Neuronal stem cell (in vitro differentiated cells): ENCODE measurements at regions not wholly inside any gene's neighbourhood (a gene's known extent, or its start where the extent isn't known, plus 50 kb on each side); places are given as distances from the start of the nearest gene placed in this dataset.

Experiments
- DNase-seq: peaks from one replicate; pipeline ENCODE4 v3.0.0-alpha.2; 2013; ENCODE audit warnings: low spot score
- H2AFZ ChIP-seq: one replicate; pipeline ENCODE4 v1.6.1; 2013; ENCODE audit warnings: mild to moderate bottlenecking, low read length, inconsistent platforms
- H2AK5ac ChIP-seq: 2 replicates; pipeline ENCODE4 v1.6.1; 2013; ENCODE audit warnings: low read depth, mild to moderate bottlenecking, inconsistent platforms, low read length, moderate library complexity, mixed read lengths
- H2BK120ac ChIP-seq: 2 replicates; pipeline ENCODE4 v1.6.1; 2013; ENCODE audit warnings: low read depth, mild to moderate bottlenecking, inconsistent platforms, low read length, moderate library complexity, mixed read lengths
- H2BK12ac ChIP-seq: one replicate; pipeline ENCODE4 v1.6.1; 2013; ENCODE audit warnings: low read length, inconsistent platforms
- H2BK15ac ChIP-seq: 2 replicates; pipeline ENCODE4 v1.6.1; 2013; ENCODE audit warnings: mild to moderate bottlenecking, low read length, inconsistent platforms, mixed read lengths
- H2BK5ac ChIP-seq: one replicate; pipeline ENCODE4 v1.6.1; 2013; ENCODE audit warnings: inconsistent platforms, mild to moderate bottlenecking, low read length, moderate library complexity
- H3K14ac ChIP-seq: one replicate; pipeline ENCODE4 v1.6.1; 2013; ENCODE audit warnings: low read length, inconsistent platforms
- H3K18ac ChIP-seq: 2 replicates; pipeline ENCODE4 v1.6.1; 2013; ENCODE audit warnings: low read length, inconsistent platforms
- H3K23ac ChIP-seq: 2 replicates; pipeline ENCODE4 v1.6.1; 2013; ENCODE audit warnings: low read depth, mild to moderate bottlenecking, mixed read lengths, low read length, inconsistent platforms; ENCODE audit not compliant: poor library complexity
- H3K27ac ChIP-seq: replicated peaks from 3 replicates; pipeline ENCODE4 v1.5.1; 2013; ENCODE audit warnings: low read length, inconsistent platforms
- H3K27me3 ChIP-seq, 3 experiments: 2 replicates each; pipeline ENCODE4 v1.6.1; 2013; ENCODE audit warnings: low read length in 3 of 3, mild to moderate bottlenecking in 2 of 3, inconsistent platforms in 1 of 3, low read depth in 1 of 3, mixed read lengths in 1 of 3, moderate library complexity in 1 of 3; ENCODE audit not compliant: control insufficient read depth in 3 of 3, insufficient read depth in 3 of 3
- H3K36me3 ChIP-seq, 2 donors: replicated peaks in 1 of 2; 2 replicates each; pipeline ENCODE4 v1.6.1; 2013; ENCODE audit warnings: low read length in 2 of 2; ENCODE audit not compliant: control insufficient read depth in 2 of 2, insufficient read depth in 2 of 2
- H3K4ac ChIP-seq: 2 replicates; pipeline ENCODE4 v1.6.1; 2013; ENCODE audit warnings: inconsistent platforms, mild to moderate bottlenecking, low read length, moderate library complexity
- H3K4me1 ChIP-seq, 2 donors: 1 replicate in 1 of 2; 2 replicates in 1 of 2; pipeline ENCODE4 v1.6.1; 2013; ENCODE audit warnings: low read length in 2 of 2, low read depth in 1 of 2; ENCODE audit not compliant: control insufficient read depth in 2 of 2, insufficient read depth in 1 of 2
- H3K4me2 ChIP-seq: one replicate; pipeline ENCODE4 v1.6.1; 2013; ENCODE audit warnings: mild to moderate bottlenecking, low read length, inconsistent platforms; ENCODE audit not compliant: insufficient read depth, poor library complexity, severe bottlenecking
- H3K4me3 ChIP-seq, 2 donors: 2 replicates each; pipeline ENCODE4 v1.5.1; 2013; ENCODE audit warnings: low read length in 2 of 2, mild to moderate bottlenecking in 2 of 2, inconsistent platforms in 1 of 2, moderate library complexity in 1 of 2
- H3K79me1 ChIP-seq: one replicate; pipeline ENCODE4 v1.6.1; 2013; ENCODE audit warnings: low read depth, mild to moderate bottlenecking, inconsistent platforms, low read length, moderate library complexity
- H3K9ac ChIP-seq: one replicate; pipeline ENCODE4 v1.6.1; 2013; ENCODE audit warnings: mild to moderate bottlenecking, low read depth, low read length, inconsistent platforms; ENCODE audit not compliant: poor library complexity
- H3K9me3 ChIP-seq, 2 donors: replicated peaks in 1 of 2; 2 replicates each; pipeline versions ENCODE3 to v1.6.1; 2013; ENCODE audit warnings: low read length in 2 of 2, mild to moderate bottlenecking in 2 of 2, inconsistent platforms in 1 of 2, low read depth in 1 of 2, mixed read lengths in 1 of 2, moderate library complexity in 1 of 2; ENCODE audit not compliant: control insufficient read depth in 2 of 2, insufficient read depth in 1 of 2
- H4K8ac ChIP-seq: one replicate; pipeline ENCODE4 v1.6.1; 2013; ENCODE audit warnings: low read depth, mild to moderate bottlenecking, inconsistent platforms, low read length, moderate library complexity
- H4K91ac ChIP-seq: one replicate; pipeline ENCODE4 v1.6.1; 2013; ENCODE audit warnings: low read length, low read depth, mild to moderate bottlenecking, inconsistent platforms; ENCODE audit not compliant: poor library complexity
- WGBS, 2 donors: extraction: QIAGEN DNeasy Blood & Tissue Kit; methylation state at CpG; one replicate each; pipeline ENCODE4 v1.1.7; 2013; ENCODE audit warnings: missing lambda C conversion rate in 2 of 2, mixed read lengths in 1 of 2; ENCODE audit not compliant: insufficient read length in 2 of 2, insufficient replicate concordance in 1 of 2; ENCODE audit errors: extremely low coverage in 2 of 2; 5-methylcytosine and 5-hydroxymethylcytosine counted together

DNA sequence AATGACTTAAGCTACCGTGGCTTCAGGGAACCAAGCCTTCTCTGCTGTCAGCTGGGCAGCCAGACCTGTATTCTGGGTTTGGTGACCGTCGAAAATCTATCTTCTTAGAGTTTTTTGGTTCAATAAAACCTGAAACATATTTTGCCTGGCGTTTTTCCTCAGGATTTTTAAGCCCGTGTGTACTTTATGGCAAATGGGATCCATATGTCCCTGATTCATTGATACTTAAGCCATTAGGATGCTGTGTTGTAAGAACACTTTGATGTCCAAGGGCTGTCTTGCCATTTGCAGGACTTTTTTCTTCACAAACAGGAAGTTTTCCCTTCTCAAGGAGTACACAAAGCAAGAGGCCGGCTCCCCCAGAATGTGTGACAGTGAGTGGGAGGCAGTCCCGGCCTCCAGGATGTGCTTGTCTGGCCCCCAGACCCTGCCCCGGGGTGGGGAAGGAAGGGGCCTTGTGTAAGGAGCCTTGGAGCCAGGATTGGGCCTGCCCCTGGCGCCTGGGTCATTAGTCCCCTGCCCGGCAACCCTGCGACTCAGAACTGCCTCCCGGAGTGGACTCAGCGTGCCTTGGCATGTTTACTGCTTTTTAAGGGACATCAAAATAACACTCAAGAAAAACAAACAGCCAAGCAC, 83.4 kb upstream of the SMIM23 start:
- no peak for DNase-seq
- peaks cover 0 to 11% of the 10 kb centered on the region in 2 donors for H3K4me1 ChIP-seq
- no peak overlapping the region for H3K4me3 ChIP-seq
- H3K9ac ChIP-seq: no peak overlapping the region
- peaks cover 0 to 3% of the 10 kb centered on the region in 2 donors for H3K9me3 ChIP-seq
- no peak overlapping the region for H2BK120ac ChIP-seq
- H3K23ac ChIP-seq: no peak overlapping the region
- no peak overlapping the region for H3K4me2 ChIP-seq
- H3K4ac ChIP-seq: no peak overlapping the region
- no peak overlapping the region for H3K27ac ChIP-seq
- no peak overlapping the region for H2BK15ac ChIP-seq
- no peak overlapping the region for H2AK5ac ChIP-seq
- no peak overlapping the region for H2BK12ac ChIP-seq
- no peaks in the 10 kb centered on the region for H3K79me1 ChIP-seq
- H3K27me3 ChIP-seq: no peaks in the 10 kb centered on the region
- no peak overlapping the region for H4K8ac ChIP-seq
- no peak overlapping the region for H3K18ac ChIP-seq
- H3K36me3 ChIP-seq: no peaks in the 10 kb centered on the region
- H3K14ac ChIP-seq: no peak overlapping the region
- H4K91ac ChIP-seq: no peak overlapping the region
- peak overlapping the region; percentile 24 for H2AFZ ChIP-seq
- WGBS, 2 donors: no CpG with 5 or more reads among the region's 13 CpGs
- H2BK5ac ChIP-seq: no peak overlapping the region

DNA sequence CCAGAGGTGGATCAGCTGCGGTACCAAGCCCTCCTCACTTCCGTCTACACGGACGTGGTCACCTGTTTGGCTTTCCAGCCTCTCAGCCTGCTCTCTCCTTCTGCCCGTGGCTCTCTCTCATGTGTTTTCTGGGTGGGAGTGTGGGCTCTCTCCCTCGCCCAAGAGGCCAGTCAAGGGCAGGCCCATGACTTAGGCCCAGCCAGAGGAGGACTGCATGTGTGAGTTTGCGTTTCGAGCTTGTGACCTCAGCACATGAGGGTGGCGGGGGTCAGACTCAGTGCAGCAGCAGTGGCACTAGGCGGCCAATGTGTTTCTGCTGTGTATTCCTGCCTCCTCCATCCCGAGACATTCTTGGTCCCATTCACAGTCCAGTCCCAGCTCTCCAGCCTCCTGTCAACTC, 82.5 kb upstream of the SMIM23 start:
- no peak overlapping the region for H2BK120ac ChIP-seq
- no peak overlapping the region for H4K91ac ChIP-seq
- H2BK5ac ChIP-seq: no peak overlapping the region
- no peak overlapping the region for H3K4me2 ChIP-seq
- H3K23ac ChIP-seq: no peak overlapping the region
- H2BK15ac ChIP-seq: peak overlapping the region; percentile 35
- peak overlapping the region; percentile 84 for H3K18ac ChIP-seq
- no peak overlapping the region for H3K9ac ChIP-seq
- DNase-seq: no peak
- no peaks in the 10 kb centered on the region for H3K27me3 ChIP-seq
- H3K4me3 ChIP-seq: peak overlapping the region in 1 of 2 donors; percentile 10
- peak overlapping the region; percentile 51 for H2AK5ac ChIP-seq
- H3K36me3 ChIP-seq: no peaks in the 10 kb centered on the region
- no peak overlapping the region for H4K8ac ChIP-seq
- H3K79me1 ChIP-seq: no peaks in the 10 kb centered on the region
- peaks cover 0 to 3% of the 10 kb centered on the region in 2 donors for H3K9me3 ChIP-seq
- H3K14ac ChIP-seq: no peak overlapping the region
- no peak overlapping the region for H2BK12ac ChIP-seq
- no peak overlapping the region for H2AFZ ChIP-seq
- no peak overlapping the region for H3K4ac ChIP-seq
- no CpG with 5 or more reads among the region's 11 CpGs for WGBS, 2 donors
- no peak overlapping the region for H3K27ac ChIP-seq
- H3K4me1 ChIP-seq: peaks cover 0 to 8% of the 10 kb centered on the region in 2 donors

DNA sequence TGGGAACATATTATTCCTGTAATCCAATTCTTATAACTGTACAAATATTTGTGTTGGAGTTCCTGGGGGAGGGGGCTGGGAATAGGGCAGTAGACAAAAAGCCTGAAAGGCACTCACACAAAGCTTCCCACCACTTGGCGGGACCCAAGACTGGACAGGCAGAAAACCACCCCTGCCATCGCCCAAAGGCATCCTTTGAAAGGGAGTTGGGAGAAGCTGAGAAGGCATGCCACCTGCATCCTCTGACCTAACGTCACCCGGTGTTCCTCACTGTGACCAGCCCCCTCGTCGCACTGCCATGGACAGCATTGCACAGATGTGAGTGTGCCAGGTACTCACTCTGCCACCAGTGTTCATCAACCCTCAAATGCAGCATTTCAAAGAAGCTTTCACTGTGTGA, 80.6 kb upstream of the SMIM23 start:
- Histone ChIP-seq H2BK15ac (no peak overlapping the region), H3K79me1 (no peaks in the 10 kb centered on the region), H3K4ac (no peak overlapping the region), H3K9ac (peak overlapping the region; percentile 38), H3K18ac (no peak overlapping the region), H3K14ac (no peak overlapping the region), H3K4me1 (peaks cover 0 to 8% of the 10 kb centered on the region in 2 donors), H2BK120ac (no peak overlapping the region), H2AFZ (no peak overlapping the region), H3K4me2 (no peak overlapping the region), H3K9me3 (peaks cover 0 to 3% of the 10 kb centered on the region in 2 donors), H3K36me3 (no peaks in the 10 kb centered on the region), H3K4me3 (no peak overlapping the region), H4K8ac (no peak overlapping the region), H2BK5ac (no peak overlapping the region), H3K27me3 (no peaks in the 10 kb centered on the region), H3K27ac (no peak overlapping the region), H4K91ac (no peak overlapping the region), H2BK12ac (peak overlapping the region; percentile 73), H3K23ac (peak overlapping the region; percentile 8), H2AK5ac (peak overlapping the region; percentile 71)
- no CpG with 5 or more reads among the region's 6 CpGs for WGBS, 2 donors
- no peak for DNase-seq

DNA sequence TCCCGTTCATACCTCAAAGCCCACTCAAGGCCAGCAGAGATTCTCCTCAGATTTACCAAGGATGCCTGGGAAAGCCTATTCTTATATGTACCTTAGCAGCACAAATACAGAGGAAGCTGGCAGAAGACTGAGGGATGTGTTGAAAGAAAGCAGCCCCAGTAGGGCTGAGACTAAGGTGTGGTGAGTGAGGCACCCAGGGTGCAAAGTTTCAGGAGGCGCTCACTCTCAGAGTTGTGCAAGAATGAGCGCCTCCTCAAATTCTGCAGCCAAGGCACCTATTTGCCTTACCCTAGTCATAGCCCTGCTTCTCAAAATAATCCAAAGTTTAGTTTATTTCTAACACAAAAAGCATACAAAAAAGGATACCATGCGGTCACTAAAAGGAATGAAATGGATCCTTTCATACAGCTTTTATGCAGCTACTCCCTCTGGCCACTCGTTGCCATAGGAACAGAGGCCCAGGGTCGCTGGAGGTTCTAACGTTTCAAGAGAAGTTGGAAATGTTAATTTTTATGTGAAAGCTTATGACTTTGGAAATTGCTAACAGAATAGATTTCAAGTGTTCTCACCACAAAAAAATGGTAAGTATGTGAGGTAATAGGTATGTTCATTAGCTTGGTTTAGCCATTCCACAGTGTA, 79.7 kb upstream of the SMIM23 start:
- Histone ChIP-seq H2BK120ac (no peak overlapping the region), H3K23ac (no peak overlapping the region), H2BK12ac (no peak overlapping the region), H3K9ac (no peak overlapping the region), H3K4me1 (peaks cover 0 to 8% of the 10 kb centered on the region in 2 donors), H2AK5ac (no peak overlapping the region), H3K4me3 (no peak overlapping the region), H3K14ac (no peak overlapping the region), H4K8ac (no peak overlapping the region), H2BK5ac (no peak overlapping the region), H3K9me3 (peaks cover 0 to 3% of the 10 kb centered on the region in 2 donors), H3K18ac (no peak overlapping the region), H3K79me1 (no peaks in the 10 kb centered on the region), H3K36me3 (no peaks in the 10 kb centered on the region), H4K91ac (no peak overlapping the region), H3K27ac (no peak overlapping the region), H3K27me3 (no peaks in the 10 kb centered on the region), H3K4me2 (no peak overlapping the region), H2BK15ac (no peak overlapping the region), H2AFZ (no peak overlapping the region), H3K4ac (no peak overlapping the region)
- no CpG with 5 or more reads among the region's 7 CpGs for WGBS, 2 donors
- no peak for DNase-seq
